ENCODE measurements at regions not wholly inside any gene's neighbourhood (a gene's known extent, or its start where the extent isn't known, plus 50 kb on each side); places are given as distances from the start of the nearest gene placed in this dataset.

DNA sequence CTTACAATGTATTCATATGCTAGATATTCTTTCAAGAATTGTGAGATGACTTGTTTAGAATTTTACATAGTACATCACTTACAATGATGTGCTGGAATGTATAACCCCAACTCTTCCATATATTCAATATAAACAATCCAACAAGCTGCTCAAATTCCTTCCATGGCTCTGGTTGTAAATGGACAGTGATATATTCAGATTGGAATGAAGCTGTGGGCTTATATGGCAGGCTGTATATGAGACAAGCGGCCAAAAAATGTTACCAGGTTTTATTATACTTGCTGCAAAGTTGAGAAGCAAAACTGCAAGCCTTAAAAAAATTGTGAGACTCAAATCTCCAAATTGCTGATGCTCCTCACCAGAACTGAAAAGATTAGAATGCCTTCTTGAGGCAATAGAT lies 83.6 kb upstream of the KLF12 start:
- no peak overlapping the region for H3K4me3 Mint-ChIP-seq
- no peak for DNase-seq

DNA sequence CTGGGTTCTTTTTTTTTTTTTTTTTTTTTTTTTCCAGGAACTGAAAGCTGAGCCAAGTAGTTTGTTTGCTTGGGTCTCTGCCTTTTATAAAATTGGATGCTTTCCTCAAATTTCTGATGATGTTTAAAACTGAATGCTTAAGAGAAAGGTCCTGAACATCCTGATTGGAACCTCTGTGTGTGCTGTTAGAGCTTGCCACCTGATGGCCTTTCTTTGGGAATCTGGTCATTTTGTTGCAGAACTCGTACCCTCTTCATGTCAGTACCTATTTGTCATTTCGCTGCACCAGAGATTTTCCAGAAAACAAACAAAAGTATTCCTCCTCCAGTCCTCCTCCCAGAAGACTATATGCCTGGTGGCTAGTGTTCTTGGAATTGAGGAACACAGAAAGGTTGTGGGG lies 81.2 kb upstream of the KLF12 start:
- no peak overlapping the region for H3K4me3 Mint-ChIP-seq
- H3K27me3 Mint-ChIP-seq, result no peaks in the 10 kb centered on the region
- DNase-seq (no peak), ATAC-seq (no peak)
- no peaks in the 10 kb centered on the region for H3K9me3 Mint-ChIP-seq
- no peaks in the 10 kb centered on the region for H3K36me3 Mint-ChIP-seq (ENCODE audit: low read depth)
- no peak overlapping the region for H3K27ac Mint-ChIP-seq
- H3K4me1 Mint-ChIP-seq, result peaks cover 4% of the 10 kb centered on the region

More for the DNA sequence above, 83.6 kb upstream of the KLF12 start:
- H3K36me3 Mint-ChIP-seq (ENCODE audit: low read depth), result no peaks in the 10 kb centered on the region
- no peak for ATAC-seq
- peaks cover 2% of the 10 kb centered on the region for H3K4me1 Mint-ChIP-seq
- no peak overlapping the region for H3K27ac Mint-ChIP-seq
- H3K27me3 Mint-ChIP-seq, result no peaks in the 10 kb centered on the region
- no peaks in the 10 kb centered on the region for H3K9me3 Mint-ChIP-seq

DNA sequence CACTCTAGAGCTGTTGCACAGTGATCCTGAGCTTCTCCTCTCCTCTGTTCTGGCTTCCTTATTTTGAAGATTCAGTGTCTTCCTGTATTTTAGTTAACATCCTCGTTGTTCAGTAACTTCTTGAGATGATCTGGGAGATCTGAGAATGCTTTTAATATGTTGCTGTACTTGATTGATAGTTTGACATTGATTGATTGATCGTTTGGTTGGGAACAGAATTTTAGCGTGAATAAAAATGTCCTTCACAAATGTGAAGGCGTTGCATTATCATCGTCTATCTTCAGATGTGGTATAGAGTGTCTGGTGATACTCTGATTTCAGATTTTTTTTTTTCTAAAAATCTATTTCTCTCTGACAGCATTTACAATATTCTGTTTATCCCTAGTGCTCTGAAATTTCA lies 80.1 kb upstream of the KLF12 start:
- no peak for ATAC-seq
- Mint-ChIP-seq H3K36me3 (ENCODE audit: low read depth) (no peaks in the 10 kb centered on the region), H3K9me3 (no peaks in the 10 kb centered on the region), H3K4me1 (peaks cover 4% of the 10 kb centered on the region), H3K27ac (no peak overlapping the region), H3K4me3 (no peak overlapping the region), H3K27me3 (no peaks in the 10 kb centered on the region)
- DNase-seq, result no peak

DNA sequence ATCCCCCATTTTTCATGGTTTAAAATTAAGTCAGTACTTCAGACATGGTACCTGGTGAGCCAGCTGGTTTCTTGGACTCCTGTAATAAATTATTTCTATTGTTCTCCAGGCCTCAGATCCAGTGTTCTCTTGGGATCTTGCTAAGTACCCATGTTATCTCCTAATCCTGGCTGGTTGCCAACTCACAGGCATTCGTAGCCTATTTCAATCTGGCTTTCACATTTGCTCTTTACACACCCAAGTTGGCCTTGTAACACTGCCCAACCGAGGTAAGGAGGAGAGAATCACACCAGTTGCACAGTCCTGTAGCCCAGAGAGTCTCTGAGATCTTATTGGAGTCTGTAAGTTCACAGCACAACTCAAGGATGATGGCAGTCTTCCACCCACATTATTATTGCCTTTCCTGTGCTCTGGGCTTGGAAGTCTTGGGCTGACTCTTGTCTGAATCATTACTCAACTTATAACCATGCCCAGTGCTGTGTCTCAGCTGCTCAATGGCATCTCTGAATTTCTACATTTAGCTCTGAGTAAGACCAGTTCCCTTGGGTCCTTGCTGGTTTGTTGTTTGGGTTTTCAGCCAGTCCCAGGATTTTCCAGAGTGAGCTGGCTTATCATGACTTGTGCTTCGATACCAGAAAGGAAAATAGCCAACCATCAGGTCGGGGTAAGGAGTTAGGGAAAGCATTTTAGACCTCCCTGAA lies 76.6 kb upstream of the KLF12 start:
- peak; percentile 63 for ATAC-seq

DNA sequence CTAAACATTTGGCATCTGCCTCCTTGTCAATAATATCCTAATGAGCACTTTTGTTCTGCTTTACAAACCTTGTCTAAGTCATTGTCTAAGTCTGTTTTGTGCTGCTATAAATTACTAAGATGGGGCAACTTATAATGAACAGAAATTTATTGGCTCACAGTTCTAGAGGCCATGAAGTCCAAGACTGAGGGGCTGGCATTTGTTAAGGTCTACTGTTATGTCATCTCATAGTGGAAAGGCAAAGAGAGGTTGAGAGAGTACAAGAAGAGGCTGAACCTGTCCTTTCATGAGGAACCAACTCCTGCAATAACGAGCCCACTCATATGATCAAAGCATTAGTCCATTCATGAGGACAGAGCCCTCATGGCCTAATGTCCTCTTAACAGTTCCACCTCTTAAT lies 72.7 kb upstream of the KLF12 start:
- H3K9me3 Mint-ChIP-seq, result peaks cover 3% of the 10 kb centered on the region
- peaks cover 2% of the 10 kb centered on the region for H3K36me3 Mint-ChIP-seq (ENCODE audit: low read depth)

More for the DNA sequence above, 76.6 kb upstream of the KLF12 start:
- no peak overlapping the region for H3K27ac Mint-ChIP-seq
- H3K4me1 Mint-ChIP-seq, result peaks cover 2% of the 10 kb centered on the region
- H3K9me3 Mint-ChIP-seq, result peaks cover 3% of the 10 kb centered on the region
- H3K4me3 Mint-ChIP-seq, result no peak overlapping the region
- no peak for DNase-seq
- H3K27me3 Mint-ChIP-seq, result no peaks in the 10 kb centered on the region
- peaks cover 2% of the 10 kb centered on the region for H3K36me3 Mint-ChIP-seq (ENCODE audit: low read depth)

GRCh38 chr13:74206061-74206561 lies 71.9 kb upstream of the KLF12 start:
- H3K36me3 Mint-ChIP-seq (ENCODE audit: low read depth), result peaks cover 2% of the 10 kb centered on the region
- ATAC-seq (no peak), DNase-seq (no peak)
- H3K9me3 Mint-ChIP-seq, result peaks cover 3% of the 10 kb centered on the region
- H3K27me3 Mint-ChIP-seq, result no peaks in the 10 kb centered on the region
- no peak overlapping the region for H3K27ac Mint-ChIP-seq
- H3K4me1 Mint-ChIP-seq, result peaks cover under 1% of the 10 kb centered on the region
- no peak overlapping the region for H3K4me3 Mint-ChIP-seq

More for the DNA sequence above, 72.7 kb upstream of the KLF12 start:
- Mint-ChIP-seq H3K4me3 (no peak overlapping the region), H3K4me1 (peaks cover 2% of the 10 kb centered on the region), H3K27me3 (no peaks in the 10 kb centered on the region), H3K27ac (no peak overlapping the region)
- DNase-seq (no peak), ATAC-seq (no peak)

- H3K9me3 Mint-ChIP-seq, result peaks cover 3% of the 10 kb centered on the region
- ATAC-seq, result no peak
These were observed 71.1 kb upstream of the KLF12 start for GRCh38 chr13:74205313-74205690.

GRCh38 chr13:74204602-74205312 lies 70.6 kb upstream of the KLF12 start:
- Mint-ChIP-seq H3K27ac (no peak overlapping the region), H3K36me3 (ENCODE audit: low read depth) (peaks cover 2% of the 10 kb centered on the region), H3K27me3 (no peaks in the 10 kb centered on the region), H3K9me3 (peaks cover 3% of the 10 kb centered on the region), H3K4me3 (no peak overlapping the region), H3K4me1 (no peaks in the 10 kb centered on the region)
- ATAC-seq (no peak), DNase-seq (no peak)

More at GRCh38 chr13:74205313-74205690, 71.1 kb upstream of the KLF12 start:
- peaks cover 2% of the 10 kb centered on the region for H3K36me3 Mint-ChIP-seq (ENCODE audit: low read depth)
- no peaks in the 10 kb centered on the region for H3K4me1 Mint-ChIP-seq
- no peak for DNase-seq
- H3K27ac Mint-ChIP-seq, result no peak overlapping the region
- H3K27me3 Mint-ChIP-seq, result no peaks in the 10 kb centered on the region
- no peak overlapping the region for H3K4me3 Mint-ChIP-seq

- no peaks in the 10 kb centered on the region for H3K27me3 Mint-ChIP-seq
- ATAC-seq (no peak), DNase-seq (no peak)
- no peak overlapping the region for H3K27ac Mint-ChIP-seq
- H3K9me3 Mint-ChIP-seq, result peaks cover 3% of the 10 kb centered on the region
- no peaks in the 10 kb centered on the region for H3K4me1 Mint-ChIP-seq
- H3K4me3 Mint-ChIP-seq, result no peak overlapping the region
- peaks cover 2% of the 10 kb centered on the region for H3K36me3 Mint-ChIP-seq (ENCODE audit: low read depth)
These were observed 69.4 kb upstream of the KLF12 start for GRCh38 chr13:74203576-74203975.

- no peak overlapping the region for H3K27ac Mint-ChIP-seq
- H3K4me3 Mint-ChIP-seq, result no peak overlapping the region
- DNase-seq, result no peak
These were observed 68.1 kb upstream of the KLF12 start for GRCh38 chr13:74202129-74202813.

DNA sequence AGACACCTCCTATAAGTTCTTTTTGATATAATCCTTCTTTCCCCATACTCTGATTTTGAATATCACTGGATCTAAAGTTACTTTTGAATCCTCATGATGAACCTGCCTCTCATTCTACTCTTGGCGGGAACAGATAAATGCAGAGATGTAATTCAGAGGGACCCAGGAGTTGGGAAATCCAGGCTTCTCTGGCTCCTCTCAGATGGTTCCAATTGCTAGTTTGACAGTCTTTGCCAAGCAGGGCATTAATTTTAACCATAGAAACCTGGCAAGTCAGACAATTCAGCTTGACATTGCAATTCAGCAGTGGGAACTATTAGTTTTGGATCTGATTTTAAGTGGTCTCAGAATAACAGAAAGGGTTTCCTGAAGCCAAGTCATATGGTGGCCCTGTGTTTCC lies 67.3 kb upstream of the KLF12 start:
- DNase-seq, result no peak
- Mint-ChIP-seq H3K9me3 (no peaks in the 10 kb centered on the region), H3K27ac (no peak overlapping the region), H3K4me3 (no peak overlapping the region), H3K4me1 (no peaks in the 10 kb centered on the region), H3K36me3 (ENCODE audit: low read depth) (no peaks in the 10 kb centered on the region), H3K27me3 (no peaks in the 10 kb centered on the region)
- no peak for ATAC-seq

More at GRCh38 chr13:74202129-74202813, 68.1 kb upstream of the KLF12 start:
- H3K4me1 Mint-ChIP-seq, result no peaks in the 10 kb centered on the region
- peaks cover 2% of the 10 kb centered on the region for H3K36me3 Mint-ChIP-seq (ENCODE audit: low read depth)
- ATAC-seq, result no peak
- H3K27me3 Mint-ChIP-seq, result no peaks in the 10 kb centered on the region
- H3K9me3 Mint-ChIP-seq, result peaks cover 3% of the 10 kb centered on the region

- ATAC-seq (no peak), DNase-seq (no peak)
- H3K4me1 Mint-ChIP-seq, result no peaks in the 10 kb centered on the region
- H3K27ac Mint-ChIP-seq, result no peak overlapping the region
- H3K4me3 Mint-ChIP-seq, result no peak overlapping the region
- H3K36me3 Mint-ChIP-seq (ENCODE audit: low read depth), result no peaks in the 10 kb centered on the region
- no peaks in the 10 kb centered on the region for H3K9me3 Mint-ChIP-seq
- no peaks in the 10 kb centered on the region for H3K27me3 Mint-ChIP-seq
These were observed 65.9 kb upstream of the KLF12 start for GRCh38 chr13:74200081-74200480.

DNA sequence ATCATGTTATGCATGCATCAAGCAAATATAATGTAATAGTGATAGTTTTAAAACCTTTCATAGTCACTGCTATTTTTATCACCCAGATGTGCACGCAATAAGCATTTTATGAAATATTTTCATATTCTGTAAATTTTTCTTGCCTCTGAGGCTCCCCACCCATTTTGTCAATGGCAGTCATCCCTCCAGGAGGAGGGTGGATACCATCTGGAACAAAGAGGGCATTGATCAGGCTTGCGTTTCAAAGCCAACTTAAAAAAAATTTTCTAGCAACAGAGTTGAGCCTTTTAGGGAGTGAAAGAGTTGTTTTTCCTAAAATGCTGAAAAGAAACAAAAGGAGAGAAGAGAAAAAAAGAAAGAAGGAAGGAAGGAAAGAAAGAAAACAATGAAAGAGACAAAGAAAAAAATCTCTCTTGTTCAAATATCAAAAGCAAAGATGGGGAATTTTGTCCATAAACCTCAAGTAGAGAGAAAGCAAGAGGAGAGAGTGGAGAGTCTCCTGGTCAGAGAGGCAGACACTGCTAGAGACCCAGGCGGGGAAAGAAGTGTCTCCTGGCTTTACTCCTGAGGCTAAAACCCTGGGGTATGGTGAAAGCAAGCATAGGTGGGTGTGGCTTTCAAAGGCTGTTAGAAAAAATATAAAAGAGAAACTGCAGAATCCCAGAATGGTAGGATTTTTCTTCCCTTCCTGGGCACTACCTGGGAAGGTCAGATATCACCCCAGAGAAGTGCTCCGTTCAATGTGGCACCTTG lies 63.6 kb upstream of the KLF12 start:
- Mint-ChIP-seq H3K4me1 (peaks cover 14% of the 10 kb centered on the region), H3K4me3 (no peak overlapping the region), H3K9me3 (no peaks in the 10 kb centered on the region), H3K27ac (no peak overlapping the region), H3K36me3 (ENCODE audit: low read depth) (no peaks in the 10 kb centered on the region), H3K27me3 (no peaks in the 10 kb centered on the region)
- ATAC-seq (no peak), DNase-seq (no peak)

DNA sequence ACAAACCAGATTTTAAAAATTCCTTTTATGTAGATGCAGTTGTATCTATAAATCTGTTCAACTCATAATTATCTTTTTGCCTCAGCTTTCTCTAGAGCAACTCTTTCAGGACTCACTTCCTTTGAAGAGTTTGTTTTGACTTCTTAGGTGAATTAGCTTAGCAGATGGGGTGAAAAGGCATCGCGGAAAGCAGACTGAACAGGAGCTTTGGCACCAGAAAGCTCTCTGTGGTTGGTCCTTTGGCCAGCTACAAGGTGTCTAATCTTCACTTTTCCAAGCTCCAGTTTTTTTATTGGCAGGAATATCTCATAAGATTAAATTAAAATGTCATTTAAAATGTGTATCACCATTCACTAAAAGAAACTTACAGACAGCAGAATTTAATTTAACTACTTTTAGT lies 60.6 kb upstream of the KLF12 start:
- no peaks in the 10 kb centered on the region for H3K27me3 Mint-ChIP-seq
- H3K4me1 Mint-ChIP-seq, result peaks cover 34% of the 10 kb centered on the region
- no peaks in the 10 kb centered on the region for H3K36me3 Mint-ChIP-seq (ENCODE audit: low read depth)
- H3K4me3 Mint-ChIP-seq, result no peak overlapping the region
- H3K27ac Mint-ChIP-seq, result no peak overlapping the region
- ATAC-seq (no peak), DNase-seq (no peak)
- no peaks in the 10 kb centered on the region for H3K9me3 Mint-ChIP-seq
